OCI-M1 (cell line): ENCODE measurements at regions not wholly inside any gene's neighbourhood (a gene's known extent, or its start where the extent isn't known, plus 50 kb on each side); places are given as distances from the start of the nearest gene placed in this dataset.

Source experiments
- DNase-seq: peaks from one replicate; lab custom pipeline; 2025; lab: John Stamatoyannopoulos, UW

DNA sequence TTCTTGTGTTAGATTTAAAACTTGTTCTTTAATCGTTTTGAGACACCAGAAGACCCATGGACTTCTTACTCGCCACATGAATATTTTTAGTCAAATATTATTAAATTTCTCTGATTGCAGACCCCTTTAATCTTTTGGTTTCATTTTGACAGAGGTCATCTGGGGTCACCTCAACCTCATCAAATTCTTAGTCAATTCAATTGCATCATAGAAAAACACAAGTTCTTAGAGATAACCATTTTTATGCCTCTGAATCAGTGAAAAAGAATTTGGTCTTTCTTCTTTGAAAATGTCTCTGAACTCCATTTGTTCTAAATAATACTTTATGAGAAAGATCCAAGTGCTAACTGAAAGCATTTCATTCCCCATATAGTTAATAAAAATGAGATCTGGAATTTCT, 55.2 kb upstream of the CBLN4 start:
- DNase-seq = peak; percentile 12

DNA sequence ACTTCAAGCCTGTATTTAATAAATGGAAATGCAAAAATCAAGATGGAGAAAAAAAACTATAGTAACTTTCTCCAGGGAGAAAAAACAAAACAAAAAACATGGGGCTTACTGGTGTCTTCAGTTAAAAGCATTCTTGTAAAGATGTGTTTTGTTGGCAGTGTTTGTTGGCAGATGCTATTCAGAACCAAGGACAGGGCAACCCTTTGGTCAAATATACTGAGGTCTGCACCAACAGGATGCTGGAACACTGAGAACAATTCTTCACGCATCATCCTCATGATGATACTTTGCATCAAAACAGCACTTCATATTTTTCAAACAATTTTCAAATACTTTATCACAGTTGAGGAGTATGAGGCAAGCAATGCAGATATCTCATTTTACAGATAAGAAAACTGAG, 63.7 kb upstream of the CBLN4 start:
- no peak for DNase-seq

DNA sequence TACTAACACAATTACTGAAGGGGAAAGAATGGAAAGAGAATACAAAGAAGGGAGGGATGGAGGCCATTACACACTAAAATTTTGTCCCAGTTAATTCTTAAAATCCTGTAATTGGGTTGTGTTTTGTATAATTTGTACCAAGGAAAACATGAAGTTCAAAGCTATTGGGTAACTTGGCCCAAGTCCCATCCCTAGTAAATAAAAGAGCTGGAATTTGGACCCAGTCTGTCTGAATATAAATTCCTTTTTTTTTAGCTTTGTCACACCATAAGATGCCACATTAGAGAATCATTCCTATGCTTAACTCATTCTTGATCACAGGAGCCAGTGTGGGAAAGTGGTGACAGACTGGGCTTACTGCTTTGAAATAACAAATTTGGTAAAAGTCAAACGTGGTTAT, 66.8 kb upstream of the CBLN4 start:
- DNase-seq = no peak

DNA sequence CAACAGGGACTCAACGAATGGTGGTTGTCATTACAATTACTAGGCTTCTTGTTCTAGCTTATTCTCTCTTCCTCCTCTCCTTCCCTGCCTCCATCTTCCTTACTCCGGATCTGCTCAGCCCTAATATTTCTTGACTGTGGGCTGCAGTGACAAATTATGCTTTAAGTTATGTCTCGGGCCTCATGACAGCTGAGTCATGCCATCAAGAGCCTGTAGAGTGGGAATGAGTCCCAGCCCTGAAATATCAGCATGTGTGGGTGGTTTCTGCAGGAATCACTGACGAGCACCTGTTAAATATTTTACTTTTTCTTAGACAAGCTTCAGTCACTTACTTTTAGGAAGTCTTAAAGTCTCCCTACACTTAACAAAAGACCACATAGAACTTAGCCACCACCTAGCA, 83.1 kb upstream of the CBLN4 start:
- no peak for DNase-seq

DNA sequence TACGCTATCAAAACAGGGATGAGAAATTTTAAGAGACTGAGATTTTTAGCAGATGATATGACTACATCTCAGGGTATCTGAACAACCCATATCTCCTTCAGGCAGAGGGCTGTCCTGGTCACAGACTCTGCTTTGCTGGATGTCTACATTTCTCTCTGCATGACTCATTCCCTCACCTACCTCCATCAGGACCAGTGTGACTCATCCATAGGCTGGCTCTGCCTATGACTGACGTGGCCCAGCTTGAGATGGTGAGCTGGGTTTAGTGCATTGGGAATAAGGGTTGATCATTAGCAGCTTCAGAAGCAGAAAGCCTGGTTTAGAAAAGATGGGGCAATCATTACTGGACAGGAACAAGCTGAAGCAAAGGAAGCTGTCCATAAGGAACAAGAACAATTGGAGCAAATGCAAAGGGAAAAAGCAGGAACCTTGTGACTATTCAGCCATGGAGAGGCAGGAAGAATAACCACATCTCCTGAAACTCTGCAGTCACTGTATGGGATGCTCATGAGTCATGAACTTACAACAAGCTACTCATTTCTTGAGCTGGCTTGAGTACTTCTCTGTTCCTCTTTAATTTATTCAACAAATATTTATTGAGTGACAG, 86.4 kb upstream of the CBLN4 start:
- no peak for DNase-seq

DNA sequence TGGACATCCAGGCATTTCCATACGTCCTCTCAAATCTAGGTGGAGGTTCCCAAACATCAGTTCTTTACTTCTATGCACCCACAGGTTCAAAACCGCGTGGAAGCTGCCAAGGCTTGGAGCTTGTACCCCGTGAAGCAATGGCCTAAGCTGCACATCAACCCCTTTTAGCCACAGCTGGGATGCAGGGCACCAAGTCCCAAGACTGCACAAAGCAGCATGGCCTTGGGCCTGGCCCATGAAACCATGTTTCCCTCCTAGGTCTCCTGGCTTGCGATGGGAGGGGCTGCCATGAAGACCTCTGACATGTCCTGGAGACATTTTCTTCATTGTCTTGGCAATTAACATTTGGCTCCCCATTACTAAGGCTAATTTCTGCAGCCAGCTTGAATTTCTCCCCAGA, 88.9 kb upstream of the CBLN4 start:
- no peak for DNase-seq

DNA sequence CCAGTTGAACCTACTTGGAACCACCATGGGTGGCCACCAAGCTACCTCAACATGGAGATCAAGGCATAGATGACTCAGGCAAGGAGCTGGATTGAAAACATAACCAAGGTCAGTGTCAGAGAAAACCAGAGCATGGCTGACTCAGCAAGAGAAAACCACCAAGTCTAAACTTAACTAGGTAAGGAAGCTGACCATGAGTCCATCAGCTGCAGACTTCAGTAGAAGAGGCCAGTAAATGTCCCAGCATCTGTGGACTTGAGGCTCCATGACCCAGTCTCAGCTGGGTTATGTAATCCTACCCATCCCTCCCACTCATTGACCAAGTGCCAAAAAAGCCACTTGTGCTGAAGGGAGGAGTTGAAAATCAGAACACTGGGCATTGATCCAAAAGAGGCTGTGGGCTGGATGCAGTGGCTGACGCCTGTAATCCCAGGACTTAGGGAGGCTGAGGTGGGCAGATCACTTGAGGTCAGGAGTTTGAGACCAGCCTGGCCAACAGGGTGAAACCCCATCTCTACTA, 93.7 kb upstream of the CBLN4 start:
- peak; percentile 2 for DNase-seq

DNA sequence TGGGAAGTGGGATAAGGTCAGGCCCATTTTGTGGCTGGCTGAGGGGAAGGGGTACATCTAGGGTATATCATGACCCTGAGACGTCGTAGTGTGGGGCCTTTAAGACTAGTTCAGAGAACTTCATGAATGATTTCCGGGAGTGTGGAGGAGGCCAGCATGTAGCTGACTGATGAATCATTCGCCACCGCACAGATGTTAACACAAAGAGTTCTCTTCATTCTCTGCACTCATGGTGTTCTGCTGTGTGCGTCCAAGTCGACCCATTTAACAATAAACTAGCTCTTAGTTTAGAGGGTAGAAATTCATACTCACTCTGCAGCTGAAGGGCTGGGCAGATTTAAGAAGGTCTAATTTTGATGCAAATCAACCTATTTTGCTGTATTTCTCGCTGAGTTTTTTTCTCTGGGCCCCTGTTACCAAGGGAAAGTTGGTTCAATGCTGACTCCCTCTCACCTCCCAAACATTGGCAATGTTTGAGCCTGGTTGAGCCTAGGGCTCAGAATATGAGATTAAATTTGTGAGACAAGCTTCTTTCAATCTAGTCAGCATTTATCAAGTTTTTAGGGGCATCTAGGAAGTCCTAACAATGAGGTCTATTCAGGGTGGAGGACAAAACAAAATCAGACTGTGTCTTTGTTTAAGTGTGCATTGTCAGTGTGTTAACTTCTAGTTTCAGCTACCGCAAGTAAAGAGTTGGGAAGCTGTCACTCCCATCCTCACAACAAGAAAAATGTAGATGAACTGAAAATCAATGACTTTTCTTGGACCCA, 106.8 kb upstream of the CBLN4 start:
- peak; percentile 17 for DNase-seq

DNA sequence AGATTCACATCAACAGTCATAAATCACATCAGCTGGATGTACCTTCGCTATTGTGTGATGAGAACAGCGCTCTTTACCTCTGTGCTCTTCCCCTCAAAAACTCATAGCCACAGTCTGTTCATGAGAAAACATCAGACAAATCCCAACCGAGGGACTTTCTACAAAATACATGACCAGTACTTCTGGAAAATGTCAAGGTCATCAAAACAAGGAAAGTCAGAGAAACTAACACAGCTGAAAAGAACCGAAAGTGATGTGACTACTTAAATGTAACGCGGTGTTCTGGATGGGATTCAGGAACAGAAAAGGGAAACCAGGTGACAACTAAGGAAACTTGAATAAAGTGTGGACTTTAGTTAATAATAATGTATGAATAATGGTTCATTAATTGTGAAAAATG, 112.0 kb upstream of the CBLN4 start:
- no peak for DNase-seq

DNA sequence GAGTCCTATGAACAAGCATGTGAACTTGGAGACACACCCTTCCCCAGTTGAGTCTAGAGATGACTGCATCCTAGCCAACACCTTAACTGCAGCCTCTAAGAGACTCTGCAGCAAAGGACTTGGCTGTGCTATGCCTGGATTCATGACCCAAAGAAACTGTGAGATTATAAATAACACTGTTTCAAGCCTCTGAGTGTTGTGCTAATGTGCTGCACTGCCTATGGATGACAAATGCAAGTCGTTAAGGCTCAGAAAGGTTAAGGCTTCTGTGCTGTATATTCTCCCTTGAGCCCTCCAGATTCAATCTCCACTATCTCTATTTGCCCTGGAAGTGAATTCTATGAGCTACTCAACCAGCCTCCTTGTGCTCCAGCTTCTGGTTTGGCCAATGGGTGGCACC, 116.5 kb upstream of the CBLN4 start:
- DNase-seq = no peak

DNA sequence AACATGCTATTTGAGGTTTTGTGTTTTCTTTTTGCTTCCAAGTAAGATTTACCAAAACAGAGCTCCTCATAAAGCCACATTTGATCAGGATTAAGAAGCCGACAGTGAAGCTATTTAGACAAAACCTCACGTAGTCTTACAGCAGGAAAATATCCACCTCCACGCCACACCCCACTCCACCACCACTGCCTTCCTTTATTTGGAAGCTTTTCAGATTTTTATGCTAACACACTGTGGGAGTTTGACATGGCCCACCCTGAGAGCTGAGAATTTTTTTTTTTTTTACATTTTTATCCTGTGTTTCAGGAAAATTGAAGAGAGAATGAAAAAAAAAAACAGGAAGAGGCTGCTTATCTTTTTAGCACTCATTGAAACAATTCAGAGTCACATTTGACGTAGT, 104.8 kb upstream of the MC3R start:
- DNase-seq = peak; percentile 3

DNA sequence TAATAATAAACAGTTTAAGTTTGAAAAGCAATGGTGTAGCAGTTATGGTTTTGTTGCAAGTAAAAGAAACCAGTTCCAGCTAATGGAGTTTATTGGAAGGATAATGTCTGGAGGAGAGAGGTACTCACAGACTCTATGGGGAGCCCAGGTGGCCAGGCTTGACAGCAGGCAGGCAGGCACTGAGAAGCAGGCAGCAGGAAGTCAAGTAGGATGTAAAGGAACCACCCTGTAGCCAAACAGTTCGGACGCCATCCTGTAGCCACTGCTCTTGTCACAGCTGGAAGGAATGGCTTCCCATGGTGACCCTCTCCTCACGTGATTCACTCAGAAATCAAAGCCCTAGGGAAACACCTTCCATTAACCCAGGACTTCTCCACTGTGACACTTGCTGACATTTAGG, 96.7 kb upstream of the MC3R start:
- DNase-seq = no peak

DNA sequence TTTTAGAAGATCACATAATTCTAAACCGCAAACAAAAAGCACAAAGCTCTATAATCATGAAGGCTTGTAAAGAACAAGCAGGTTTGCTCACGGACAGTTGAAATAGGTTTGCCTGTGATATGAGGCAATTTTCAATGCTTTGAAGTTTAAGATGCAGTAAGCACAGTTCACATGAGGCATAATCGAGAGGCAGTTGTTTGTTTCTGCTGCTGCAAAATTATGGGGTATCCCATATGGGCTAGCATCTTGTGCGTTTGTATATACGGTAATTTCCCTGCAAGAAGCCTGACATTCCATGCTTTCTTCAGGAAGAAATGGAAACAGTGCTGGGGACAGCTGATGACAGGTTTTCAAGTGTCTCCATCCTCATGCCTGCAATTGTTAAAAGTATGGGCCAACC, 94.6 kb upstream of the MC3R start:
- no peak for DNase-seq

DNA sequence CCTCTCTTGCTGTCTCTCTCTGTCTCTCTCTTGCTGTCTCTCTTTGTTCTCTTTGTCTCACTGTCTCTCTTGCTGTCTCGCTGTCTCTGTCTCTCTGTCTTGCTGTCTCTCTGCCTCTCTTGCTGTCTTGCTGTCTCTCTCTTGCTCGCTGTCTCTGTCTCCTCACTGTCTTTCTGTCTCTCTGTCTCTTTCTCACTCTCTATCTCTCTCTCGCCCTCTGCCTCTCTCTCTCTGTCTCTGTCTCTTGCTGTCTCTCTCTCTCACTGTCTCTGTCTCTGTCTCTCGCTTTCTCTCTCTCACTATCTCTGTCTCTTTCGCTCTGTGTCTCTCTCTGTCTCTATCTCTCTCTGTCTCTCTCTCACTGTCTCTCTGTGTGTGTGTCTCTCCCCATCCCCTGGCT, 92.9 kb upstream of the MC3R start:
- no peak for DNase-seq

DNA sequence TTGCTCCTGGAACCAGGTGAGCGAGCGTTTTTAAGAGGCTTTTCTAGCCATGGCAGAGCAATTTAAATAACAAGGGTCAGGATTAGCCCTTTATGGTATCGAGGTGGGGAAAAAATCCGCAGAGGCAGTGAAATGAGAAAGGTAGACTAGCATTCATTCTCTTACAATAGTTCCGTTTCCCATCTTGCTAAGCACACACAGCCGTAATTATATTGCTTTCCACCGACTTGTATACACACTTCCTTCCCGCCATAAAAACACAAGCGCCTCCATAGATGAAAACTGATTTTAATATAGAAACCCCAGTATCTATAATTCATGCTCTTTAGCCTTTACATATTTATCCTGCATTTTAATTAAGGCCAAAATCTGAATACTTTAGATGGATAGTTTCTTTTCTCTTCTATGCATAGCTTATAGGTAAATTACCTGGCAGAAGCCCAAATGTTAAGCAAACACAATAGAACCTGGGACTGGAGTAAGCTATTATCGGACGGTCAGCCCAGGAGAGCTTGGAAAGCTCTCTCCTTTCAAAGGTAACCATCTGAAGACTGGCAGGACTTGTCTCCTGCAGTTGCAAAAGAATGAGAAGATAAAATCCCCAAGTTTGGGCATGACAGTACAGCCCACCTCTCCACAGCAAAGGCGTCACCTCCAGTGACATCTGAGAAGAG, 90.9 kb upstream of the MC3R start:
- DNase-seq = no peak

DNA sequence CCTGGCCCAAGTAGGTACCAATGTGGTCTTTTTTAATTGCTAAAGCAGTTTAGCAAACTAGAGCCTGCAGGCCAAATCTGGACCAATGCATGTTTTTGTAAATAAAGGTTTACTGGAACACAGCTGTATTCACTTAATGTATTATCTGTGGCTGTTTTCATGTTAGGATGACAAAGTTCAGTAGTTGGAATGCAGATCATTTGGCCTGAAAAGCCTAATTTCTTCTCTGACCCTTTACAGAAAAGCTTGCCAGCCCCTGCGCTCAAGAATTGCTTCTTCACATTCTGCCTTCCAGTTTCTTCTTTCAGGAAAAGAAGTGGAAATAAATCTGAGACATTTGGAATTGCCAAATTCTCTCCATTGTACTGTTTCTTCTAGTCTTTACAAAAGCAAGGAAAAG, 90.0 kb upstream of the MC3R start:
- no peak for DNase-seq

DNA sequence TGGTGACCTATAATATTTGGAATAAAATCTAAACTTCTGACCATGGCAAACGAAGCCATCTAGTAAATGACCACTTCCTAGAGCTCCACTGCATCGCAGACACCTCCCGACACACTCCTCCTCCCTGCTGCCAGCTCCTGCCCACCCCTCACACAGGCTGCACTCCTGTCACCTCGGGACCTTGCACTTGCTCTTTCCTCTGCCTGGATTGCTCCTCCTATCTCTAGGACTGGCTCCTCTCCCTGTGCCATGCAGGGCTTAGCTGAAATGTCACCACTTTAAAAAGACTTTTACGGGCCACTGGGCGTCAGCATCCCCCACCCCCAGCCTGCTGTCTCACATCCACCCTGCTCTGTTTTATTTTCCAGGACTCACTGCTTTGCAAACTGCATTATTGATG, 87.6 kb upstream of the MC3R start:
- no peak for DNase-seq

DNA sequence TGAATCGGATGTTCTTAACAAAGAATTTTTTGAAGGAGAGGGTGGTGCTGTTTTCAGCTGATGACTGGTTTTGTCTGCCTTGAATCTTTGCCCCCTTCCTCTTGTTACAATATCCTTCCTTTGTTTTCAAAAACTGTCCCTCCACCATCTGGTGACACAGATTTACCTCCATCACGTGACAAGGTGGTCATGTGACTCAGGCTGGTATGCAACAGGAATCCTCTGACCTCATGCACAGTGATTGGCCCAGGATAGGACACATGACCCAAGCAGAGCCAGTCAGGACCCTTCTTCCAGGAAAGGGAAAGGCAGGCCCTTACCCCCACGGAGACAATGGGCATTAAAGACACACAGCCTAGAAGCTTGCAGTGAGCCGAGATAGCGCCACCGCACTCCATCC, 84.7 kb upstream of the MC3R start:
- DNase-seq = no peak

DNA sequence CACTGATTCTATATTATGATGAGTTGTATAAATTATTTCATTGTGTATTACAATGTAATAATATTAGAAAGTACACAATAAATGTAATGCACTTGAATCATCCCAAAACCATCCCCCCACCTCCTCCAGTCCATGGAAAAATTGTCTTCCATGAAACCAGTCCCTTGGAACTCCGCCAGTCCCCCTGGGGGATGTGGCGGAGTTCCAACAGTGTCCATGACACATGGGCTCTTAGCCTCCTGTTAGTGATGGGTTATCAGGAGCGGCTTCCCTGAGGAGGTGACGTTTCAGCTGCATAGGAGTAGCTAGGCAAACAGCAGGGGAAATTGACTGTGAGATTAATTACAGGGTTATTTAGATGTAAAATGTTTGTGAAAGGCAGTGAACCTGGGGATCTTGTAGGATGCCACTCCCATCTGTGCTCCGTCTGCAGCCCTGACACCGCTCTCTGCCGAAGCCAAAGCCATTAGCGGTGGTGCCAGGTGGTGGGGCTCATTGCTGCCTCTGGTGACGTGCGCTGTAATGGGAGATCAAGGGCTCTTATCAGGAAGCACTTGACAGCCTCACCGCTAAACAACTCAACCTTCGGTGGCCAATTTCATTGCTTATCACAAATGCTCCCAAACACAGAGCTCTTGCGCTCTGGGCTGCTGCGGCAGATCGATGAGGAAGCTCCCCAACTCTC, 81.6 kb upstream of the MC3R start:
- DNase-seq = no peak

DNA sequence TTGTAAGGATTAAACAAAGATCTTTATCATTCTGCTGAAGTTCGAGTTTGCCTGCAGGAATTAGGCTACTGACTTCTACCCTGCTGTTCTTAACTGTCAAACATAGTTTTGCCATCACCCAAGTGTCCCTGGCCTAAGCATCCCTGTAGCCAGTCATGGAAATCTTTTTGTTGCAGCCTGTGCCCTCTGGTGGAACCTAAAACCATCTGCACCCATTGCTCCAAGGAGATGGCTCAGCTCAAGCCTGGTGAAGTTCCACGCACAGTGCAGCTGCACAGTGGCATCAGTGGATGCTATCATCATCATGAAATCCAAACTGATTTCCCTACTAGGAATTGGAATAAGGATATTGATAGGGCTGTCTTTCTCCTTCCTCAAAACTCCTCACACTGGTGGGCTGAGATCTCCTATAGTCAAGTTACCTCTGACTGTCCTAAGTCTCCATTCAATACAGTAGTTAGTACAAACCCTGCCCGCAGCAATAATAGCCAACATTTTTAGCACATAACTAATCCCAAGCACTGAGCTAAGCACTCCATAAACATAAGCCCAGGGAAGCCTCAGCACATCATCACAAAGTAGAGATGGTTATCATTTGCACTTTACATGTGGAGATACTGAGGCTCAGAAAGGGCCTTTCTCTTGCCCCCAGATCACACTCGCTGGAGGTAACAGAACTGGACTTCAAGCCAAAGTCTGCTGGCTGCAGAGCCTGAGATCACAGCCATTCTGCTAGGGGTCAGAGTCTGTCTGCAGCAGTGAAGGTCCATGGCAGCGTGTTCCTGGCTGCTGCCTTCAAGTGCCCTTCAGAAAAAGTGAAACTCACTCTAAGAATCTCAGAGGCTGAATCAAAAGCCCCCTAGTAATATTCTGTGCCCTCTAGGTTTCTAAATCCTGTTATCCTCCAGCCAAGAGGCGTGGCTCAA, 77.2 kb upstream of the MC3R start:
- DNase-seq = peak; percentile 26

DNA sequence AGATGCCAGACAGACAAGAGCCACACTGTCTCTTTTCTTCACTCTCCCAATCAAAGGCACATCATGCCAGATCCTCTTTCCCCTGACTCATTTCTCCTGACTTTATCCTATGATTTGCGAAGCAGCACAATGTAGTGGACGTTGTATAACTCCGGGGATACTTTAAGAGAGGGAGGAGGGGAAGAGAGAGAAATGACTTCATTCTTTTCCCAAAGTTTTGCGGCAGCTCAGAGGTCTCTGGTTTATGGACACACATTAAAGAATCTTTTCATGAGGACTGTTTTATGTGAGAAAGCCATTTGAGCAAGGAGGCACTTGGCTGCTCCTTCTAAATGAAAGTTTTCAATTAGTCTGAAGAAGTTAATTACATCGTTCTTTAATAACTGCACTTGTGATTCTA, 75.1 kb upstream of the MC3R start:
- no peak for DNase-seq

DNA sequence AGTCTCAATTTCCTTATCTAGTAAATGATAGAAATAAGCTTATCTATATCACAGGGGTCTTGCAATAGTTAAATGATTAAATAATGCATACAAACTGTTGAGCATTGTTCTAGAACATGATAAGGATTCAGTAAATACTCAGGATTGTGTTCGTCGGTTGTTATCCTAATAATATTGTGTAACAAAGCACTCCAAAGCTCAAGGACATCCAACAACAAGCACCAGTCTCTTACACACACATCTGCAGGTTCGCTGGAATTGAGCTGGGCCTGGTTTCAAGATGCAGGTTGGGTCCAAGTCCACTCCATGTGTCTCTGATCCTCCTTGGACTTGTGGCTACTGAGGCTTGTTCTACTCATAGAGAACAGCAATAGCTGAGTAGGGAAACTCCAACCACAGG, 74.1 kb upstream of the MC3R start:
- no peak for DNase-seq
